ENCODE measurements at regions not wholly inside any gene's neighbourhood (a gene's known extent, or its start where the extent isn't known, plus 50 kb on each side); places are given as distances from the start of the nearest gene placed in this dataset.

DNA sequence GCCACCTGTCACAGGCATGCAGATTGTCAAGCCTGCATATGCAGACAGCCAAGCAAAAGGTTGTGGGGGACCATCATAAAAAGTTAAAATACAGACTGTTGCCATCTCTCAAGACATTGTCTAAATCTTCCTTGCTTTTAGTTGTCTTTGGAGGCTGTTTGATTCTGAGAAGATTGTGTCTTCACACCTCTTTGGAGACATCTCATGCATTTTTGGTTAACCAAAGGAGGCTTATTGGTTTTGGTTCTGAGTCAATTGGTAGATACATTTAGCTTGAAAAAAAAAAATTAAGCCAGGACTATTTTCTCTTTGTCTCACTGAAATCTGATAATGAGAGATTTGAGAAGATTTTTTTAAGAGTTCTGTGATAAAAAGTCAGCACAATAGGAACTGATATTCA, 217.6 kb downstream of the LYPLAL1 start:
- ChIA-PET CTCF (ENCODE audit: partially characterized antibody) (interaction anchor here (0.6 to 2.2 kb wide), 4 partner anchors 8 to 421 kb away, joined by 3 to 6 read pairs (median 4); no protein-coding TSS in a partner anchor), POLR2A (ENCODE audit: partially characterized antibody) (no interaction called here)
- Histone ChIP-seq H3K79me1 (ENCODE audit: low read depth, low read length) (no peaks in the 10 kb centered on the region), H3K4me1 (replicated peaks in 1 of 4; ENCODE audit: control insufficient read depth in 3 of 4, insufficient read depth in 4 of 4, low read length in 3 of 4) (no peaks in the 10 kb centered on the region), H3K9ac (replicated peaks in 1 of 4; ENCODE audit: extremely low read depth in 1 of 4, low read depth in 3 of 4, low read length in 3 of 4) (no peak overlapping the region), H3K79me2 (ENCODE audit: control insufficient read depth in 1 of 2, insufficient read depth in 2 of 2, low read length in 2 of 2) (no peaks in the 10 kb centered on the region), H4K91ac (replicated peaks; ENCODE audit: insufficient read length, low read length) (no peak overlapping the region), H3K9me3 (ENCODE audit: insufficient read depth in 2 of 2, low read depth in 1 of 2, low read length in 1 of 2) (no peaks in the 10 kb centered on the region; a peak in 1 of 4 replicates), H2AK5ac (ENCODE audit: low read depth, low read length) (no peak overlapping the region), H3K23me2 (ENCODE audit: low read depth, low read length) (no peaks in the 10 kb centered on the region), H3K27ac (ENCODE audit: low read depth, low read length) (no peak overlapping the region), H4K20me1 (replicated peaks in 1 of 2; ENCODE audit: control insufficient read depth in 1 of 2, insufficient read depth in 2 of 2, low read length in 2 of 2) (no peaks in the 10 kb centered on the region), H3K4me3 (ENCODE audit: extremely low read depth in 1 of 4, insufficient read depth in 2 of 4, low read depth in 3 of 4, low read length in 4 of 4) (no peak overlapping the region), H4K5ac (ENCODE audit: insufficient read length, low read depth, low read length) (no peak overlapping the region), H2BK20ac (ENCODE audit: low read length) (no peak overlapping the region), H3K14ac (ENCODE audit: insufficient read length) (no peak overlapping the region), H3K23ac (ENCODE audit: insufficient read length) (no peak overlapping the region), H3K18ac (ENCODE audit: extremely low read depth, low read length) (no peak overlapping the region), H3K56ac (replicated peaks; ENCODE audit: insufficient read length, low read depth, low read length) (no peak overlapping the region), H2BK12ac (ENCODE audit: low read depth, low read length) (no peak overlapping the region), H3K27me3 (replicated peaks in 1 of 4; ENCODE audit: control insufficient read depth in 3 of 4, extremely low read depth in 1 of 4, insufficient read depth in 3 of 4, low read length in 3 of 4) (no peaks in the 10 kb centered on the region), H2BK15ac (ENCODE audit: low read length) (no peak overlapping the region), H3K4ac (replicated peaks; ENCODE audit: insufficient read length, low read depth, low read length) (no peak overlapping the region), H2BK5ac (ENCODE audit: low read depth, low read length) (no peak overlapping the region), H2AFZ (ENCODE audit: low read length) (no peak overlapping the region), H3K36me3 (ENCODE audit: control insufficient read depth in 2 of 4, insufficient read depth in 4 of 4, low read length in 3 of 4) (no peaks in the 10 kb centered on the region), H3K4me2 (ENCODE audit: insufficient read depth in 1 of 2, low read depth in 2 of 2, low read length in 2 of 2) (no peak overlapping the region), H2BK120ac (replicated peaks; ENCODE audit: low read depth, low read length) (no peak overlapping the region), H4K8ac (ENCODE audit: extremely low read depth, insufficient read depth, low read length) (no peak overlapping the region)
- DNase-seq (ENCODE audit: low read depth in 1 of 2, low spot score in 2 of 2) = no peak
- FAIRE-seq = no peak
- TF ChIP-seq CBX8 (IDR thresholded peaks at IDR 0.05; ENCODE audit: borderline replicate concordance, low read depth, low read length) (no peak), RXRA (IDR thresholded peaks at IDR 0.05; ENCODE audit: insufficient read depth, low read depth, low read length) (no peak), CHD2 (IDR thresholded peaks at IDR 0.05; ENCODE audit: low read length) (no peak), POU5F1 (IDR thresholded peaks at IDR 0.05; ENCODE audit: low read depth, low read length) (no peak)
- TF ChIP-seq, protein P1, sequence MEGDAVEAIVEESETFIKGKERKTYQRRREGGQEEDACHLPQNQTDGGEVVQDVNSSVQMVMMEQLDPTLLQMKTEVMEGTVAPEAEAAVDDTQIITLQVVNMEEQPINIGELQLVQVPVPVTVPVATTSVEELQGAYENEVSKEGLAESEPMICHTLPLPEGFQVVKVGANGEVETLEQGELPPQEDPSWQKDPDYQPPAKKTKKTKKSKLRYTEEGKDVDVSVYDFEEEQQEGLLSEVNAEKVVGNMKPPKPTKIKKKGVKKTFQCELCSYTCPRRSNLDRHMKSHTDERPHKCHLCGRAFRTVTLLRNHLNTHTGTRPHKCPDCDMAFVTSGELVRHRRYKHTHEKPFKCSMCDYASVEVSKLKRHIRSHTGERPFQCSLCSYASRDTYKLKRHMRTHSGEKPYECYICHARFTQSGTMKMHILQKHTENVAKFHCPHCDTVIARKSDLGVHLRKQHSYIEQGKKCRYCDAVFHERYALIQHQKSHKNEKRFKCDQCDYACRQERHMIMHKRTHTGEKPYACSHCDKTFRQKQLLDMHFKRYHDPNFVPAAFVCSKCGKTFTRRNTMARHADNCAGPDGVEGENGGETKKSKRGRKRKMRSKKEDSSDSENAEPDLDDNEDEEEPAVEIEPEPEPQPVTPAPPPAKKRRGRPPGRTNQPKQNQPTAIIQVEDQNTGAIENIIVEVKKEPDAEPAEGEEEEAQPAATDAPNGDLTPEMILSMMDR (IDR thresholded peaks at IDR 0.05; ENCODE audit: control extremely low read depth in 1 of 3, insufficient read depth in 1 of 3, low read depth in 1 of 3, low read length in 3 of 3) = no peak
